H1 (cell line): ENCODE measurements at regions not wholly inside any gene's neighbourhood (a gene's known extent, or its start where the extent isn't known, plus 50 kb on each side); places are given as distances from the start of the nearest gene placed in this dataset.

Source experiments
- CTCF ChIA-PET: fragments of 300-600 bp; sonication (Branson Sonifier 250); formaldehyde crosslinking; loops from one replicate; lab custom pipeline; 2021; ENCODE audit not compliant: partially characterized antibody; lab: Charles Lee
- POLR2A ChIA-PET: fragments of 300-600 bp; sonication (Branson Sonifier 250); formaldehyde crosslinking; loops from one replicate; lab custom pipeline; 2021; ENCODE audit warnings: inconsistent platforms; ENCODE audit not compliant: partially characterized antibody; lab: Charles Lee
- DNase-seq, 2 experiments: peaks; one replicate each; pipeline versions ENCODE4 v3.0.0 to v3.0.0-alpha.2; 2010 to 2022; ENCODE audit warnings: low spot score in 2 of 2, low read depth in 1 of 2, mixed read lengths in 1 of 2
- FAIRE-seq: peaks from 2 replicates; lab custom pipeline; 2011; peaks lifted over from hg19 to GRCh38; lab: Jason Lieb, UNC
- H2AFZ ChIP-seq: 2 replicates; pipeline ENCODE4 v1.8.1; 2012; ENCODE audit warnings: low read length, inconsistent platforms
- H2AK5ac ChIP-seq: 2 replicates; pipeline ENCODE4 v1.6.1; 2013; ENCODE audit warnings: low read depth, low read length
- H2BK120ac ChIP-seq: replicated peaks from 2 replicates; pipeline ENCODE3; 2013; ENCODE audit warnings: low read depth, low read length, inconsistent platforms
- H2BK12ac ChIP-seq: 2 replicates; pipeline ENCODE4 v1.6.1; 2013; ENCODE audit warnings: low read depth, low read length
- H2BK15ac ChIP-seq: 2 replicates; pipeline ENCODE4 v1.6.1; 2013; ENCODE audit warnings: low read length
- H2BK20ac ChIP-seq: 2 replicates; pipeline ENCODE4 v1.6.1; 2013; ENCODE audit warnings: low read length
- H2BK5ac ChIP-seq: 2 replicates; pipeline ENCODE4 v1.6.1; 2013; ENCODE audit warnings: low read depth, low read length
- H3K14ac ChIP-seq: 2 replicates; pipeline ENCODE4 v1.6.1; 2013; ENCODE audit warnings: inconsistent platforms; ENCODE audit not compliant: insufficient read length
- H3K18ac ChIP-seq: 2 replicates; pipeline ENCODE4 v1.6.1; 2013; ENCODE audit warnings: low read length; ENCODE audit errors: extremely low read depth
- H3K23ac ChIP-seq: 2 replicates; pipeline ENCODE4 v1.6.1; 2013; ENCODE audit warnings: inconsistent platforms; ENCODE audit not compliant: insufficient read length
- H3K23me2 ChIP-seq: 2 replicates; pipeline ENCODE4 v1.6.1; 2013; ENCODE audit warnings: low read depth, low read length
- H3K27ac ChIP-seq: 2 replicates; pipeline ENCODE4 v1.6.1; 2011; ENCODE audit warnings: low read depth, low read length, inconsistent platforms
- H3K27me3 ChIP-seq, 4 experiments: replicated peaks in 1 of 4; 1 replicate in 1 of 4; 2 replicates in 3 of 4; pipeline versions ENCODE4 v1.6.1 to v1.8.1; 2011 to 2013; ENCODE audit warnings: low read length in 3 of 4, mild to moderate bottlenecking in 3 of 4, inconsistent platforms in 2 of 4, mixed read lengths in 2 of 4, moderate library complexity in 1 of 4; ENCODE audit not compliant: control insufficient read depth in 3 of 4, insufficient read depth in 3 of 4; ENCODE audit errors: extremely low read depth in 1 of 4
- H3K36me3 ChIP-seq, 4 experiments: 2 replicates each; pipeline versions ENCODE4 v1.6.1 to v1.8.1; 2011 to 2013; ENCODE audit warnings: mild to moderate bottlenecking in 4 of 4, low read length in 3 of 4, moderate library complexity in 2 of 4, control low read depth in 1 of 4, inconsistent platforms in 1 of 4; ENCODE audit not compliant: insufficient read depth in 4 of 4, control insufficient read depth in 2 of 4
- H3K4ac ChIP-seq: replicated peaks from 2 replicates; pipeline ENCODE3; 2013; ENCODE audit warnings: low read length, low read depth, mixed read lengths, inconsistent platforms; ENCODE audit not compliant: insufficient read length
- H3K4me1 ChIP-seq, 4 experiments: replicated peaks in 1 of 4; 1 replicate in 1 of 4; 2 replicates in 3 of 4; pipeline versions ENCODE4 v1.6.1 to v1.8.1; 2011 to 2013; ENCODE audit warnings: low read length in 3 of 4, inconsistent platforms in 2 of 4, mixed read lengths in 1 of 4; ENCODE audit not compliant: insufficient read depth in 4 of 4, control insufficient read depth in 3 of 4
- H3K4me2 ChIP-seq, 2 experiments: 2 replicates each; pipeline versions ENCODE4 v1.6.1 to v1.8.1; 2011 to 2013; ENCODE audit warnings: low read depth in 2 of 2, low read length in 2 of 2, control low read depth in 1 of 2, inconsistent platforms in 1 of 2, mild to moderate bottlenecking in 1 of 2; ENCODE audit not compliant: insufficient read depth in 1 of 2
- H3K4me3 ChIP-seq, 4 experiments: fragments of 200-600, 300-600 bp in 1 of 4; sonication (generic), shearing (Covaris generic), sonication (Bioruptor Twin) in 1 of 4; 2 replicates each; pipeline versions ENCODE4 v1.5.1 to v1.8.1; 2011 to 2016; ENCODE audit warnings: low read length in 4 of 4, low read depth in 3 of 4, control low read depth in 2 of 4, inconsistent platforms in 2 of 4, mild to moderate bottlenecking in 2 of 4, mixed read lengths in 1 of 4, moderate library complexity in 1 of 4; ENCODE audit not compliant: insufficient read depth in 2 of 4; ENCODE audit errors: extremely low read depth in 1 of 4
- H3K56ac ChIP-seq: replicated peaks from 2 replicates; pipeline ENCODE3; 2013; ENCODE audit warnings: low read depth, mild to moderate bottlenecking, mixed read lengths, low read length, inconsistent platforms; ENCODE audit not compliant: insufficient read length
- H3K79me1 ChIP-seq: 2 replicates; pipeline ENCODE4 v1.6.1; 2013; ENCODE audit warnings: low read depth, low read length, control low read depth
- H3K79me2 ChIP-seq, 2 experiments: 2 replicates each; pipeline versions ENCODE4 v1.6.1 to v1.8.1; 2012 to 2013; ENCODE audit warnings: low read length in 2 of 2, mild to moderate bottlenecking in 2 of 2, inconsistent platforms in 1 of 2; ENCODE audit not compliant: insufficient read depth in 2 of 2, control insufficient read depth in 1 of 2
- H3K9ac ChIP-seq, 4 experiments: replicated peaks in 1 of 4; 1 replicate in 1 of 4; 2 replicates in 3 of 4; pipeline versions ENCODE4 v1.6.1 to v1.8.1; 2011 to 2013; ENCODE audit warnings: low read depth in 3 of 4, low read length in 3 of 4, control low read depth in 2 of 4, mild to moderate bottlenecking in 2 of 4, moderate library complexity in 2 of 4, inconsistent platforms in 1 of 4; ENCODE audit errors: extremely low read depth in 1 of 4
- H3K9me3 ChIP-seq, 2 experiments: 2 replicates each; pipeline versions ENCODE4 v1.6.1 to v1.8.1; 2012 to 2013; ENCODE audit warnings: mild to moderate bottlenecking in 2 of 2, moderate library complexity in 2 of 2, control low read depth in 1 of 2, inconsistent platforms in 1 of 2, low read depth in 1 of 2, low read length in 1 of 2, mixed read lengths in 1 of 2; ENCODE audit not compliant: insufficient read depth in 2 of 2
- H4K20me1 ChIP-seq, 2 experiments: replicated peaks in 1 of 2; 2 replicates each; pipeline versions ENCODE3 to v1.8.1; 2011 to 2013; ENCODE audit warnings: inconsistent platforms in 2 of 2, low read length in 2 of 2, mild to moderate bottlenecking in 1 of 2; ENCODE audit not compliant: insufficient read depth in 2 of 2, control insufficient read depth in 1 of 2
- H4K5ac ChIP-seq: 2 replicates; pipeline ENCODE4 v1.6.1; 2013; ENCODE audit warnings: low read length, low read depth, mixed read lengths, inconsistent platforms; ENCODE audit not compliant: insufficient read length
- H4K8ac ChIP-seq: 2 replicates; pipeline ENCODE4 v1.8.0; 2013; ENCODE audit warnings: mild to moderate bottlenecking, moderate library complexity, low read length, inconsistent platforms; ENCODE audit not compliant: insufficient read depth; ENCODE audit errors: extremely low read depth
- H4K91ac ChIP-seq: replicated peaks from 2 replicates; pipeline ENCODE3; 2013; ENCODE audit warnings: low read length, mixed read lengths, inconsistent platforms; ENCODE audit not compliant: insufficient read length
- BACH1 ChIP-seq: IDR thresholded peaks from 2 replicates; pipeline ENCODE4 v1.6.1; 2012; ENCODE audit warnings: low read length, improper control_type of control experiment
- CTBP2 ChIP-seq: IDR thresholded peaks from 2 replicates; pipeline ENCODE4 v1.7.0; 2011; ENCODE audit warnings: borderline replicate concordance, mild to moderate bottlenecking, moderate library complexity, mixed read lengths, low read length; ENCODE audit not compliant: insufficient read depth, insufficient read length
- E2F6 ChIP-seq: IDR thresholded peaks from 2 replicates; pipeline ENCODE4 v1.6.1; 2012; ENCODE audit warnings: inconsistent platforms
- POLR2AphosphoS5 ChIP-seq: IDR thresholded peaks from 2 replicates; pipeline ENCODE4 v1.6.1; 2011; ENCODE audit warnings: low read depth, low read length
- SAP30 ChIP-seq: fragments of 300-600 bp; sonication (generic); IDR thresholded peaks from 2 replicates; pipeline ENCODE4 v1.7.1; 2012; ENCODE audit warnings: low read length, moderate library complexity, mild to moderate bottlenecking, inconsistent platforms; ENCODE audit not compliant: insufficient read depth, insufficient replicate concordance
- WGBS, 2 experiments: shearing (Covaris generic) in 1 of 2; methylation state at CpG; one replicate each; pipeline versions ENCODE4 v1.1.6 to v1.1.7; 2013 to 2015; ENCODE audit warnings: low lambda C conversion rate in 2 of 2, mixed read lengths in 2 of 2, inconsistent platforms in 1 of 2, low coverage in 1 of 2, missing lambda C conversion rate in 1 of 2; ENCODE audit not compliant: insufficient replicate concordance in 2 of 2, insufficient coverage in 1 of 2, insufficient read length in 1 of 2; ENCODE audit errors: extremely low coverage in 1 of 2, missing lambda C conversion rate in 1 of 2; 5-methylcytosine and 5-hydroxymethylcytosine counted together

- no peaks in the 10 kb centered on the region; the same call in 1 of the 2 replicates for H3K23me2 ChIP-seq
- H3K4ac ChIP-seq, result no peak overlapping the region
- H4K5ac ChIP-seq, result no peak overlapping the region
- H3K27ac ChIP-seq, result no peak overlapping the region
- DNase-seq (no peak), FAIRE-seq (no peak)
- no peak overlapping the region for H4K8ac ChIP-seq
- 0 out of 8 replicates have a peak, but pooled peaks cover 0 to 3% (median 0%) of the 10 kb centered on the region in 4 experiments for H3K36me3 ChIP-seq
- no peak overlapping the region for H3K23ac ChIP-seq
- H2AFZ ChIP-seq, result no peak overlapping the region
- H4K20me1 ChIP-seq, result no peaks in the 10 kb centered on the region
- H2BK12ac ChIP-seq, result no peak overlapping the region
- H4K91ac ChIP-seq, result no peak overlapping the region
- H3K4me3 ChIP-seq, result no peak overlapping the region
- H3K9me3 ChIP-seq, result peaks cover 0 to 7% of the 10 kb centered on the region in 2 experiments; a peak in 1 of 4 replicates
- ChIA-PET CTCF (no interaction called here), POLR2A (interaction anchor here (0.6 kb wide), 1 partner anchor 107 kb away, joined by 3 read pairs; no protein-coding TSS in a partner anchor)
- H2BK20ac ChIP-seq, result no peak overlapping the region
- TF ChIP-seq E2F6 (no peak), CTBP2 (no peak), POLR2AphosphoS5 (no peak), SAP30 (no peak), BACH1 (no peak)
- no peak overlapping the region for H2AK5ac ChIP-seq
- no peaks in the 10 kb centered on the region for H3K79me1 ChIP-seq
- H3K56ac ChIP-seq, result no peak overlapping the region
- no peak overlapping the region for H3K18ac ChIP-seq
- no peaks in the 10 kb centered on the region for H3K27me3 ChIP-seq
- H3K14ac ChIP-seq, result peak overlapping the region; percentile 48
- H2BK120ac ChIP-seq, result no peak overlapping the region
- no peak overlapping the region for H2BK5ac ChIP-seq
- H3K9ac ChIP-seq, result no peak overlapping the region
- no peaks in the 10 kb centered on the region for H3K4me1 ChIP-seq
- H3K79me2 ChIP-seq, result no peaks in the 10 kb centered on the region
- WGBS, 2 experiments, result 96% methylated on average over 1 of the region's 1 CpG; no CpG with 5 or more reads in 1 of the 2 experiments
- no peak overlapping the region for H2BK15ac ChIP-seq
- H3K4me2 ChIP-seq, result no peak overlapping the region
These were observed 87.1 kb upstream of the HS3ST2 start for GRCh38 chr16:22726868-22727267.
